ENCODE measurements at regions not wholly inside any gene's neighbourhood (a gene's known extent, or its start where the extent isn't known, plus 50 kb on each side); places are given as distances from the start of the nearest gene placed in this dataset.
A peak's percentile ranks its signal among the peaks of the same experiment; 100 is the strongest.

GRCh38 chr20:8073024-8073832, 53.7 kb upstream of the TMX4 start:
- peak; percentile 1 for DNase-seq

- no peak for DNase-seq
These were observed 55.4 kb upstream of the TMX4 start for GRCh38 chr20:8074931-8075330.

- DNase-seq: no peak
These were observed 55.5 kb upstream of the PLCB1 start for GRCh38 chr20:8076306-8077136.

GRCh38 chr20:8077137-8077466, 55.0 kb upstream of the PLCB1 start:
- DNase-seq: no peak

GRCh38 chr20:8078528-8078914, 53.5 kb upstream of the PLCB1 start:
- DNase-seq: no peak

GRCh38 chr20:8079976-8080375, 52.1 kb upstream of the PLCB1 start:
- DNase-seq: no peak

- no peak for DNase-seq
These were observed 50.0 kb upstream of the PLCB1 start for GRCh38 chr20:8082025-8082424.

Measured in activated CD4-positive, alpha-beta T cell treated with anti-CD3 and anti-CD28 coated beads, Interleukin-2, amount 50 U/mL, for 16 hours (primary cell).